ENCODE measurements at regions not wholly inside any gene's neighbourhood (a gene's known extent, or its start where the extent isn't known, plus 50 kb on each side); places are given as distances from the start of the nearest gene placed in this dataset.

GRCh38 chr1:217275655-217276398 is 355.1 kb downstream of the GPATCH2 start:
- no peak overlapping the region for H3K4me3 ChIP-seq (ENCODE audit: low read length in 3 of 3)
- DNase-seq = peak in 2 of 5 donors; percentile 6 to 20
- no peaks in the 10 kb centered on the region for H3K4me1 ChIP-seq (ENCODE audit: control insufficient read depth in 2 of 3, insufficient read depth in 2 of 3, low read depth in 1 of 3, low read length in 3 of 3)
- no peaks in the 10 kb centered on the region for H3K27me3 ChIP-seq (ENCODE audit: control insufficient read depth, insufficient read depth, low read length)
- intact Hi-C loops (cut with DNase I) = no loop called here
- no peaks in the 10 kb centered on the region for H3K9me3 ChIP-seq (ENCODE audit: control insufficient read depth in 2 of 3, insufficient read depth in 1 of 3, low read length in 3 of 3)
- no peaks in the 10 kb centered on the region for H3K36me3 ChIP-seq (ENCODE audit: control insufficient read depth in 2 of 3, insufficient read depth in 3 of 3, low read length in 3 of 3)
- no peak for TF ChIP-seq CTCF (IDR thresholded peaks at IDR 0.05; ENCODE audit: borderline replicate concordance, extremely low read depth, insufficient read depth)
- FAIRE-seq = no peak
- H3K27ac ChIP-seq (ENCODE audit: low read depth in 2 of 2, low read length in 2 of 2) = no peak overlapping the region
- no peak overlapping the region for H3K9ac ChIP-seq (ENCODE audit: low read length in 3 of 3)

- H3K4me3 ChIP-seq (ENCODE audit: low read length in 3 of 3) = no peak overlapping the region
- intact Hi-C loops (cut with DNase I) = no loop called here
- H3K9ac ChIP-seq (ENCODE audit: low read length in 3 of 3) = no peak overlapping the region
- H3K27ac ChIP-seq (ENCODE audit: low read depth in 2 of 2, low read length in 2 of 2) = no peak overlapping the region
- no peaks in the 10 kb centered on the region for H3K27me3 ChIP-seq (ENCODE audit: control insufficient read depth, insufficient read depth, low read length)
- no peak for DNase-seq
- H3K4me1 ChIP-seq (ENCODE audit: control insufficient read depth in 2 of 3, insufficient read depth in 2 of 3, low read depth in 1 of 3, low read length in 3 of 3) = no peaks in the 10 kb centered on the region
- no peaks in the 10 kb centered on the region for H3K9me3 ChIP-seq (ENCODE audit: control insufficient read depth in 2 of 3, insufficient read depth in 1 of 3, low read length in 3 of 3)
- TF ChIP-seq CTCF (IDR thresholded peaks at IDR 0.05; ENCODE audit: borderline replicate concordance, extremely low read depth, insufficient read depth) = no peak
- no peak for FAIRE-seq
- no peaks in the 10 kb centered on the region for H3K36me3 ChIP-seq (ENCODE audit: control insufficient read depth in 2 of 3, insufficient read depth in 3 of 3, low read length in 3 of 3)
Observed at GRCh38 chr1:217274927-217275654, 355.8 kb downstream of the GPATCH2 start.

DNA sequence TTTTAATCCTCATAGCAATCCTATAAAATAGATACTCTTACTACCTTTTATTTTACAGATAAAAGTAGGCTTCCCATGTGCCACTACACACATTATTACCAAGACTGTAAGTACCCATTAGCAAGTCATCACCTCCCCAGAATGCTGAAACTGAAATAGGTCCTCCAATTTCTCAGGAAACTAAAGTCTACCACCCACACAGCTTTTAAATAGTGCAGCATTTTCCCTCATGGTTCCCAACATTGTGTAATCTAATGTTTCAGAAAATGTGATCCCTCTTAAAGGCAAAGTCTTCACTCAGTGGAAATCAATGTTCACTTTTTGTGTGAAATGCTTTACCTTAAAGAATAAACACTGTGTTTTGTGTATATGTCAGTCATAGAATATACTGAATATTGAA is 356.5 kb downstream of the GPATCH2 start:
- FAIRE-seq (no peak), DNase-seq (no peak)
- Histone ChIP-seq H3K9me3 (ENCODE audit: control insufficient read depth in 2 of 3, insufficient read depth in 1 of 3, low read length in 3 of 3) (no peaks in the 10 kb centered on the region), H3K4me3 (ENCODE audit: low read length in 3 of 3) (no peak overlapping the region), H3K27me3 (ENCODE audit: control insufficient read depth, insufficient read depth, low read length) (no peaks in the 10 kb centered on the region), H3K36me3 (ENCODE audit: control insufficient read depth in 2 of 3, insufficient read depth in 3 of 3, low read length in 3 of 3) (no peaks in the 10 kb centered on the region), H3K4me1 (ENCODE audit: control insufficient read depth in 2 of 3, insufficient read depth in 2 of 3, low read depth in 1 of 3, low read length in 3 of 3) (no peaks in the 10 kb centered on the region), H3K27ac (ENCODE audit: low read depth in 2 of 2, low read length in 2 of 2) (no peak overlapping the region), H3K9ac (ENCODE audit: low read length in 3 of 3) (no peak overlapping the region)
- TF ChIP-seq CTCF (IDR thresholded peaks at IDR 0.05; ENCODE audit: borderline replicate concordance, extremely low read depth, insufficient read depth) = no peak
- intact Hi-C loops (cut with DNase I) = no loop called here

All from kidney (tissue), 13 donors.